ENCODE measurements at regions not wholly inside any gene's neighbourhood (a gene's known extent, or its start where the extent isn't known, plus 50 kb on each side); places are given as distances from the start of the nearest gene placed in this dataset.

- H3K4me3 ChIP-seq (ENCODE audit: low read length), result no peak overlapping the region
- H3K9ac ChIP-seq (ENCODE audit: low read depth, low read length), result no peak overlapping the region
- no peaks in the 10 kb centered on the region for H3K27me3 ChIP-seq (ENCODE audit: insufficient read depth, low read length)
- H3K27ac ChIP-seq (ENCODE audit: low read depth, low read length), result no peak overlapping the region
- 75% methylated on average over 1 of the region's 2 CpGs for WGBS
- peaks cover 17% of the 10 kb centered on the region for H3K36me3 ChIP-seq (ENCODE audit: insufficient read depth, low read length)
- H3K4me1 ChIP-seq (ENCODE audit: insufficient read depth, low read length), result peaks cover 55% of the 10 kb centered on the region
- no peaks in the 10 kb centered on the region for H3K9me3 ChIP-seq (ENCODE audit: insufficient read depth, low read depth, low read length)
Measured at GRCh38 chr5:124652514-124652819, 94.0 kb downstream of the ZNF608 start.

GRCh38 chr5:124651663-124652513 is 94.6 kb downstream of the ZNF608 start:
- H3K36me3 ChIP-seq (ENCODE audit: insufficient read depth, low read length), result peaks cover 23% of the 10 kb centered on the region
- no peaks in the 10 kb centered on the region for H3K27me3 ChIP-seq (ENCODE audit: insufficient read depth, low read length)
- peak overlapping the region; percentile 54 for H3K4me3 ChIP-seq (ENCODE audit: low read length)
- no peaks in the 10 kb centered on the region for H3K9me3 ChIP-seq (ENCODE audit: insufficient read depth, low read depth, low read length)
- peak overlapping the region; percentile 87 for H3K27ac ChIP-seq (ENCODE audit: low read depth, low read length)
- whole genome bisulfite sequencing, result 7% methylated on average over 54 of the region's 54 CpGs
- H3K9ac ChIP-seq (ENCODE audit: low read depth, low read length), result peak overlapping the region; percentile 74
- peaks cover 52% of the 10 kb centered on the region for H3K4me1 ChIP-seq (ENCODE audit: insufficient read depth, low read length)

- 63% methylated on average over 3 of the region's 3 CpGs for WGBS
Measured at GRCh38 chr5:124650951-124651662, 95.3 kb downstream of the ZNF608 start.

GRCh38 chr5:124650147-124650561 is 96.3 kb downstream of the ZNF608 start:
- H3K27me3 ChIP-seq (ENCODE audit: insufficient read depth, low read length), result no peaks in the 10 kb centered on the region
- no peak overlapping the region for H3K27ac ChIP-seq (ENCODE audit: low read depth, low read length)
- no peaks in the 10 kb centered on the region for H3K9me3 ChIP-seq (ENCODE audit: insufficient read depth, low read depth, low read length)
- WGBS, result 94% methylated on average over 3 of the region's 4 CpGs
- no peak overlapping the region for H3K9ac ChIP-seq (ENCODE audit: low read depth, low read length)
- peaks cover 37% of the 10 kb centered on the region for H3K36me3 ChIP-seq (ENCODE audit: insufficient read depth, low read length)
- H3K4me1 ChIP-seq (ENCODE audit: insufficient read depth, low read length), result peaks cover 36% of the 10 kb centered on the region
- H3K4me3 ChIP-seq (ENCODE audit: low read length), result no peak overlapping the region

More at GRCh38 chr5:124650951-124651662, 95.3 kb downstream of the ZNF608 start:
- Histone ChIP-seq H3K27ac (ENCODE audit: low read depth, low read length) (peak overlapping the region; percentile 87), H3K9me3 (ENCODE audit: insufficient read depth, low read depth, low read length) (no peaks in the 10 kb centered on the region), H3K9ac (ENCODE audit: low read depth, low read length) (no peak overlapping the region), H3K4me3 (ENCODE audit: low read length) (peak overlapping the region; percentile 54; the same call in 1 of the 2 replicates), H3K36me3 (ENCODE audit: insufficient read depth, low read length) (peaks cover 31% of the 10 kb centered on the region), H3K27me3 (ENCODE audit: insufficient read depth, low read length) (no peaks in the 10 kb centered on the region), H3K4me1 (ENCODE audit: insufficient read depth, low read length) (peaks cover 44% of the 10 kb centered on the region)

GRCh38 chr5:124649491-124650146 is 96.8 kb downstream of the ZNF608 start:
- no peak overlapping the region for H3K9ac ChIP-seq (ENCODE audit: low read depth, low read length)
- WGBS, result 97% methylated on average over 11 of the region's 11 CpGs
- H3K4me3 ChIP-seq (ENCODE audit: low read length), result no peak overlapping the region
- peaks cover 37% of the 10 kb centered on the region for H3K36me3 ChIP-seq (ENCODE audit: insufficient read depth, low read length)
- H3K27me3 ChIP-seq (ENCODE audit: insufficient read depth, low read length), result no peaks in the 10 kb centered on the region
- H3K4me1 ChIP-seq (ENCODE audit: insufficient read depth, low read length), result peaks cover 40% of the 10 kb centered on the region
- H3K9me3 ChIP-seq (ENCODE audit: insufficient read depth, low read depth, low read length), result no peaks in the 10 kb centered on the region
- no peak overlapping the region for H3K27ac ChIP-seq (ENCODE audit: low read depth, low read length)

- WGBS, result 93% methylated on average over 9 of the region's 9 CpGs
- Histone ChIP-seq H3K4me1 (ENCODE audit: insufficient read depth, low read length) (peaks cover 46% of the 10 kb centered on the region), H3K9me3 (ENCODE audit: insufficient read depth, low read depth, low read length) (no peaks in the 10 kb centered on the region), H3K4me3 (ENCODE audit: low read length) (no peak overlapping the region), H3K27ac (ENCODE audit: low read depth, low read length) (no peak overlapping the region), H3K36me3 (ENCODE audit: insufficient read depth, low read length) (peaks cover 41% of the 10 kb centered on the region), H3K27me3 (ENCODE audit: insufficient read depth, low read length) (no peaks in the 10 kb centered on the region), H3K9ac (ENCODE audit: low read depth, low read length) (no peak overlapping the region)
Measured at GRCh38 chr5:124648902-124649467, 97.5 kb downstream of the ZNF608 start.

- H3K4me1 ChIP-seq (ENCODE audit: insufficient read depth, low read length), result peaks cover 58% of the 10 kb centered on the region
- H3K4me3 ChIP-seq (ENCODE audit: low read length), result no peak overlapping the region
- H3K36me3 ChIP-seq (ENCODE audit: insufficient read depth, low read length), result peaks cover 55% of the 10 kb centered on the region
- H3K27me3 ChIP-seq (ENCODE audit: insufficient read depth, low read length), result no peaks in the 10 kb centered on the region
- 96% methylated on average over 8 of the region's 8 CpGs for WGBS
- H3K27ac ChIP-seq (ENCODE audit: low read depth, low read length), result no peak overlapping the region
- H3K9me3 ChIP-seq (ENCODE audit: insufficient read depth, low read depth, low read length), result no peaks in the 10 kb centered on the region
- no peak overlapping the region for H3K9ac ChIP-seq (ENCODE audit: low read depth, low read length)
Measured at GRCh38 chr5:124647352-124647751, 99.1 kb downstream of the ZNF608 start.

GRCh38 chr5:124645396-124645795 is 101.0 kb downstream of the ZNF608 start:
- Histone ChIP-seq H3K4me3 (ENCODE audit: low read length) (no peak overlapping the region), H3K4me1 (ENCODE audit: insufficient read depth, low read length) (peaks cover 51% of the 10 kb centered on the region), H3K27me3 (ENCODE audit: insufficient read depth, low read length) (no peaks in the 10 kb centered on the region), H3K36me3 (ENCODE audit: insufficient read depth, low read length) (peaks cover 75% of the 10 kb centered on the region), H3K9me3 (ENCODE audit: insufficient read depth, low read depth, low read length) (no peaks in the 10 kb centered on the region), H3K27ac (ENCODE audit: low read depth, low read length) (no peak overlapping the region), H3K9ac (ENCODE audit: low read depth, low read length) (no peak overlapping the region)
- 93% methylated on average over 3 of the region's 3 CpGs for WGBS

- Histone ChIP-seq H3K4me1 (ENCODE audit: insufficient read depth, low read length) (peaks cover 51% of the 10 kb centered on the region), H3K27ac (ENCODE audit: low read depth, low read length) (no peak overlapping the region), H3K9ac (ENCODE audit: low read depth, low read length) (no peak overlapping the region), H3K27me3 (ENCODE audit: insufficient read depth, low read length) (no peaks in the 10 kb centered on the region), H3K9me3 (ENCODE audit: insufficient read depth, low read depth, low read length) (no peaks in the 10 kb centered on the region), H3K36me3 (ENCODE audit: insufficient read depth, low read length) (peaks cover 72% of the 10 kb centered on the region), H3K4me3 (ENCODE audit: low read length) (no peak overlapping the region)
- 80% methylated on average over 1 of the region's 1 CpG for WGBS
Measured at GRCh38 chr5:124644582-124644981, 101.9 kb downstream of the ZNF608 start.

GRCh38 chr5:124644138-124644537 is 102.3 kb downstream of the ZNF608 start:
- WGBS, result 93% methylated on average over 9 of the region's 9 CpGs
- Histone ChIP-seq H3K36me3 (ENCODE audit: insufficient read depth, low read length) (peaks cover 69% of the 10 kb centered on the region), H3K4me3 (ENCODE audit: low read length) (no peak overlapping the region)

GRCh38 chr5:124643336-124643735 is 103.1 kb downstream of the ZNF608 start:
- no peaks in the 10 kb centered on the region for H3K9me3 ChIP-seq (ENCODE audit: insufficient read depth, low read depth, low read length)
- no peak overlapping the region for H3K4me3 ChIP-seq (ENCODE audit: low read length)
- H3K27ac ChIP-seq (ENCODE audit: low read depth, low read length), result peak overlapping the region; percentile 51; the same call in 1 of the 2 replicates
- no peaks in the 10 kb centered on the region for H3K27me3 ChIP-seq (ENCODE audit: insufficient read depth, low read length)
- 73% methylated on average over 7 of the region's 7 CpGs for WGBS
- H3K9ac ChIP-seq (ENCODE audit: low read depth, low read length), result no peak overlapping the region
- peaks cover 58% of the 10 kb centered on the region for H3K4me1 ChIP-seq (ENCODE audit: insufficient read depth, low read length)
- peaks cover 71% of the 10 kb centered on the region for H3K36me3 ChIP-seq (ENCODE audit: insufficient read depth, low read length)

More at GRCh38 chr5:124644138-124644537, 102.3 kb downstream of the ZNF608 start:
- Histone ChIP-seq H3K9ac (ENCODE audit: low read depth, low read length) (no peak overlapping the region), H3K27me3 (ENCODE audit: insufficient read depth, low read length) (no peaks in the 10 kb centered on the region), H3K4me1 (ENCODE audit: insufficient read depth, low read length) (peaks cover 51% of the 10 kb centered on the region), H3K27ac (ENCODE audit: low read depth, low read length) (no peak overlapping the region), H3K9me3 (ENCODE audit: insufficient read depth, low read depth, low read length) (no peaks in the 10 kb centered on the region)

Measured in HUES64 (cell line).